H54 (cell line): ENCODE measurements at regions not wholly inside any gene's neighbourhood (a gene's known extent, or its start where the extent isn't known, plus 50 kb on each side); places are given as distances from the start of the nearest gene placed in this dataset.

Experiments
- DNase-seq: peaks from one replicate; pipeline ENCODE4 v3.0.0; 2011; ENCODE audit warnings: low spot score, mixed read lengths; ENCODE audit not compliant: insufficient read length
- FAIRE-seq: peaks from 3 replicates; lab custom pipeline; 2011; peaks lifted over from hg19 to GRCh38; lab: Jason Lieb, UNC
- POLR2A ChIP-seq: IDR thresholded peaks from 2 replicates; pipeline ENCODE4 v1.6.1; 2011; ENCODE audit warnings: low read depth, mild to moderate bottlenecking, low read length

DNA sequence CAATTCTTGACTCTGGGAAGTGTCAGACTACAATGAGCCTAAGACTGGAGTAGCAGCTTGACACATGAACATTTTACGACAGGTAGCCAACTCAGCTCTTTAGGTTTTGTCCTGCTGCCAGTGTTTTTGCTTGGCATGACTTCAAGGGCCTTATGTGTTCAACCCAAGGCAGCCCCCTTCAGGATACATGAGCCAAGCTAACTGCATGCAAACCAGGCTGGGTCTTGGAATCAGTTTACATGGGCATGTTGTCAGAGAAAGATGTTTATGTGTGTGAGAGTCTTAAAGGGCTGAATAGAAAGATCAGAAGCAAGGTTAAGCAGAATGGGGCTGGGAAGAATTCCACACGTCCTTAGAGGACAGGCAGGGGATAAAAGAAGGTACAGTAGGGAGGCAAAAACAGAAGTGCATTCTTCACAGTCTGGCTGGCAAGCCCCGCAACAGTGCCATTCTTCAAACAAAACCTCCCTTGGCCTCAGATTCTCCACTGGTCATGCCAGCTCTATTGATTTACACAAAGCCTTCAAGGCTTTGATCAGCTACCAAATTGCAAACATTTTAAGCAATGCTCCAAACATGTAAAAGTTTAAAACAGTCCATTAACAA, 97.3 kb downstream of the NKX6-1 start:
- FAIRE-seq = no peak
- no peak for DNase-seq

DNA sequence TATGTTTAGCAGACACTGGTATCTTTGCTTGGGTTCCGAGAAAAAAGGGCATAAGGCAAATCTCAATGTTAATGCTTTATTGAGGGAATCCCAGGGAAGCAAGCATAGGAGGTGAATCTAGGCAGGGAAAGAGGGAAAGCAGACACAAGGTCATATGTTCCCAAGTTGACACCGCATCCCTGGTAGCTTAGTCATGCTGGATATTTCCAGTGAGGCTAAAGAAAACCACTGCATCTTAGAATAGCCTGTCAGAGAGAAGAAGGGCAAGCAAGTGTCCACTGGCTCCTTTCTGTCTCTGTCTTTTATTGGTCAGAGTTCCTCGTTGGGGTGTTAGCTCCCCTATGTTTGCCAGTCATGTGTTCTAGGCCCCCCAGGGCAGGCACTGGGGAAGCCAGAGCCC, 104.7 kb downstream of the NKX6-1 start:
- no peak for DNase-seq
- no peak for TF ChIP-seq POLR2A
- FAIRE-seq = no peak

More for the DNA sequence above, 97.3 kb downstream of the NKX6-1 start:
- TF ChIP-seq POLR2A = no peak

DNA sequence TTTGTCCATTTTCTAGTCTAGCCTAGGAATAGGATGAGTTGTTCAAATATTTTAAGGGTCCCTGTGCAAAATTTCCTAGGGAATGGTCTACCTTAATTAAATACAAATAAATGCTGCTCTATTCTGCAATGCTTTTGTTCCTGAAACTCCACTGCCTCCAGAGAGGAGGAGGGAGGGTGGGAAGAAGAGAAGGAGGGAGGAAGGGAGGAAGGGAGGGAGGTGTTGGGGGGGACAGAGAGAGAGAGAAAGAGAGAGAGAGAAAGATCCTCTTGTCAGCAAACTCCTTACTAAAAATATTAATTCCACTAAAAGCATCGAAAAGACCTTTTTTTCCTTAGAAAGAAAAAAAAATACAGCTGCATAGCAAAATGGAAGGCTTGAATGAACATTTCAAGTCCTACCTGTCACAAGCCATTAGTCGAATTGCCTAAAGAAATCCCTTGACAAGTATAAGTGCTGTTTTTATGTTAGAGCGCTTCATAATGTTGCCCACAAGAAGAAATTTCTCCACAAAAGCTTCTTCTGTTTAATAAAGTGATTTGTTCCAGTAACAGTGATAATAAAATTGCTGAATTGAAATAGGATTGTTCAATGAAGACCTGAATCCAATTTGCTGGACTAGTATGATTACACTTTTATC, 106.0 kb downstream of the NKX6-1 start:
- DNase-seq (no peak), FAIRE-seq (no peak)
- no peak for TF ChIP-seq POLR2A

DNA sequence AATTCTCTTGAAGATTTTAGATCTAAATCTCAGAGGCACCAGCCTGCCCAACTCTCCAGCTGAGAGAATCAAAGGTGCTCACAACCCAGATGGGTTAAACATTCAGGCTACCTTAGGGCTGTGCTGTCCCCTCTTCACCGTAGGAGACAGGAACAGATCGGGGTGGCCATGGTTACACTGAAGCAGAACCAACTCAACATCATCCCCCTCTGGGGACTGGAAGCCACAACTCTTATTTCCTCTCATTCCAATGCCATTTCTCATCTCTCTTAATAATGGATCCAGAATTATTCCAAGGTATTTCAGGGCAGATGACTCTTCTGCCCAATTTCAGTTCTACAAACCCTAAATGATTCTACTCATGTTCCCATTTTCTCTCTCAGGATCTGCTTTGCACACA, 109.7 kb downstream of the NKX6-1 start:
- DNase-seq (no peak), FAIRE-seq (no peak)
- no peak for TF ChIP-seq POLR2A

DNA sequence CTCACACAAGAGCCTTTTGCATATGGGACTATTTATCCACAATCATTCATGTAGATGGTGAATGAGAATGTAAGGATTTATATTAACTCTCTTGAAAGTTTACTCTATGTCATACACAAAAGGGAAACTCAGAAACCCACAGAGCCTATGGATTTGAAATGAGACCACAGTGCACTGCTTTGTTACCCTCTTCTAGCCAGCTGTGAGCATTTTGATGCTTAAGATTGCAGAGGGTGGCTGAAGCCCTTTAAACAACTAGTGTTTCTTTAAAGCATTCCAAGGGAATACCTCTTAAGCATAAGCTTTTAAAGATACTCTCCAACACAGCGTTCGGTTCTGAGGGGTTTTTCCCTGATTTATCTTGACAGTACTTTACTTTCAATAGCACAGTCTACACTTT, 113.9 kb downstream of the NKX6-1 start:
- no peak for TF ChIP-seq POLR2A
- DNase-seq = no peak
- FAIRE-seq = no peak

DNA sequence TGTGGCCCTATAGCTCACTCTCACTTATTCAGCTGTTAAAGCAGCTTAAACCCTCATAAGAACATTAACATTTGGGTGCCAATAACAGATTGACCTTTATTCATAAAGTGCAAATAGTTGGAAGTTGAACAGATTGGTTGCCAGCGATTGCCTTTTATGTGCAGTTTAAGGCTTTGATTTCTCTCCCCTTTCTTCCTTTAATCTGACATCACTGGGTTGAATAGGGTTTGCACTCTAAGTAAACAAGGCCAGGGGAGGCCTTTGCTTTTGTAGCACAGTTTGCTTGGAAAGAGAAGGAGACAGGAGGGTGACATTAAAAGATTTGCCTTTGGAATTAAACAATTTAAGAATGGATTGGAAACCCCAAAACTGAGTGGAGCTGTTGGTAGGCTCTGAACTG, 114.3 kb downstream of the NKX6-1 start:
- TF ChIP-seq POLR2A = no peak
- FAIRE-seq (no peak), DNase-seq (no peak)

DNA sequence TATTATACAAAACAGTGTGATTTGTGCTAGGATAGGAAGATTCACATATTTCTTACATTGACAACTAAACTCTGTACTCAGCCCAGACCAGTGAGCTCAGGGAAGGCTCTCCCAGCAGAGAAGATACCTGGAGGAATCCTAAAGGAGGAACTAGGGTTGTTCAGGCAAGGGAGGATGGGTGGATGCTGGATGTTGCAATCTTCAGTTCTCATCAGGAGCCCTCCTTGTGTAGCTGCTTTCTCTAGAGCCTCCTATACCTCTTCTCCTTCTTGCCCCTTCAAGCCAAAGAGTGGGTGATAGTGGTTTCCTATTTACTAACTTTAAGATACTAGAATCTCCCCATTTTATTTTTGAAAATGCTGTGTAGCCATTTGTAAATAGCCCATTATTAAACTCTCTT, 117.3 kb downstream of the NKX6-1 start:
- DNase-seq (no peak), FAIRE-seq (no peak)
- TF ChIP-seq POLR2A = no peak

DNA sequence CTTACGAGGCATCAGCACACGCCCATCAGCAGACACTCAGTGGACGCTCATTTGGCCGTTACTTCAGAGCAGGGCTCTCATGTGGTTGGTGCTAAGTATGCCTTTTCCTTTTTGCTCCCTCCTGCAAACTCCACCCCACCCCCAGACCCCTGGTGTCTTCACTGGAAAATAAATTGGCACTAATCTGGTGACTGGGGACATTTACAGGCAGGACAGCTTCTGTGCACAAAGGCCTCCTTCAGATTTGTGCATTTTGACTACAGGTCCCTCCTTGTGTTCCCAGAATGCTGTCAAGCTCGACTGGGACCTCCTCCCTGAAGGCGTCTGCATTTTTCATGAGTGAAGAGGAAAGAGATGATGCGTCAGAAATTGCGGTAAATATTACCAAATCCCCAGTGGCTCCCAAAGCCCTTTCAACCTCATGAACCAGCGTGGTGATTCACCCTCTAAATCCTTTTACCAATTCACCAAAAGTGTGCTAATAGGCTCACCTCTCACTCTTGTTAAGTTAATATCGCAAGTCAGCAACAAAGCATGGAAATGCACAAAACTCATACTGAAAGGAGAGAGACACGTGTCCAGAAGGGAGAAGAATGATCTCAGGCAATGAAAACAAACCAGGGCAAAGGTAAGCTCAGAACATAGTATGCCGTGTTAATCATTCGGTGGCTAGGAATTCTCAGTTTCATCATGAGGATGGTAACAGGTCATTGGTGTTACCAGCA, 119.0 kb downstream of the NKX6-1 start:
- no peak for FAIRE-seq
- no peak for TF ChIP-seq POLR2A
- no peak for DNase-seq

DNA sequence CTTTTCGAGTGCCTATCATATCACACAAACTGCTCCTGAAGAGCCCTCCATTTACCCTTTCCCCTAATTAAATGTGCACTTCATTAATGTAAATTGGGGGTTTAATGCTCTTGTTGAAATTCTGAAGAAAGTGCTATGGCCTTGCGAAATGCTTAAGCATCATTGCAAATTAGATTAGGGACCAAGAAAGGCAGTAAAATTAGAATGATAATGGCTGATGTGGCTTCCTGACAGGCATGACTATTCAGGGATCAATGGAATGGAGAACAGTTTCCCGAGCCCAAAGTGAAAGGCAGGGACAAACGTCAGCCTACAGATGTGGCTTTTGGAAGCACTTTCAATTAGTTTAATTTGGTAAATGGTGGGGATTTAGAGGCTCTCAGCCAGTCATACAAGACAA, 120.1 kb downstream of the NKX6-1 start:
- no peak for FAIRE-seq
- no peak for TF ChIP-seq POLR2A
- no peak for DNase-seq

DNA sequence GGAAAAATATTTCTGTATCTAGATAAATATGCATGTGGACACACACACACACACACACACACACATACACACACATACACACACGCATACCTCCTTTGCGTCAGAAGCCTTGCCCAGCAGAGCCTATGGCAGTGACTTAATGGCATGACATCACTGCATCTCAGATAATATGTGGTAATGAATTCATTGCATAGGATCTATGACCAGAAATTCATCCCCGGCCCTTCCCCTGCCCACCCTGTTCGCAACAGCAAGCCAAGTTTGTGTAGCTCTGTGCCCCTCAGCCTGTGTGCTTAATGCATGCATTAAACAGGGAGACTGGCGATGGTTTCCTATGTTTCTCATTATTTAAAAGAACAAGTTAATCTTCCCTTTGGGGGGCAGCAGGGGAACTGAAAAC, 120.7 kb downstream of the NKX6-1 start:
- TF ChIP-seq POLR2A = no peak
- DNase-seq = no peak
- no peak for FAIRE-seq

DNA sequence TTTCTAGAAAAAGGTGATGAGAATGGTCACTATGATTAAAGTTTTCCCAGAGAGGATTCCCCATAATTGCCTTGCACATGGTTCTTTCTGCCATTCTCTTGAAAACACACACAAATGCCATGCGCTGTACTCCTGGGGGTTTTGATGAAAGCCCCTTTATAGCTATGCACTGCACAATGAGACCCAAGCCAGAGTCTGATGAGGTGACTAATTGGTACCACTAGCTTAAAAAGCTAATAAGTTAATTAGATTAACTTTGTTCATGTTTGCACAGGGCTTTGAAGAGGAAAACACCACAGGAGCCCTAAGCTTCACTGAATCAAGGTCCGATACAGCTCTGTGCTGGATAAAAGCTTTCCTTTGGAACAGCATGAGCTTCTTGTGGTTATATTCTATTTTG, 132.2 kb downstream of the NKX6-1 start:
- DNase-seq (no peak), FAIRE-seq (no peak)
- TF ChIP-seq POLR2A = no peak

DNA sequence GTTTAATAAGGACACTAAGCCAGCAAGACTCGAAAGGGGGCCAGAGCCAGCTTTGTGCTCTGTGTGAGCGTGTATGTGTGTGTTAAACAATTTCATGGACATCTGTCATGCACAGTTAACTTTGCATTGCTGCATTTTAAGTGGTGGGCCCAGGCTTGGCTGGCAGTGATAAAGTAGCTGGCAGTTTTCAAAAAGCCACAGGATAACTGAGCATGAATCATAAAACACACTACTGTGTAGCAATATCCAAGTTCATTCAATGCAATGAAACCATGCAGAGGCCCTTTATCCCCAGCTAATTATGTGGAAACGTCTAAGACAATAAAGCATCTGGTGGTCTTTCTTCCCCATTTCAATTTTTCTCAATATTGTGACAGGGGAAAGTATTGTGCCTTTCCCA, 132.9 kb downstream of the NKX6-1 start:
- no peak for DNase-seq
- FAIRE-seq = no peak
- no peak for TF ChIP-seq POLR2A

DNA sequence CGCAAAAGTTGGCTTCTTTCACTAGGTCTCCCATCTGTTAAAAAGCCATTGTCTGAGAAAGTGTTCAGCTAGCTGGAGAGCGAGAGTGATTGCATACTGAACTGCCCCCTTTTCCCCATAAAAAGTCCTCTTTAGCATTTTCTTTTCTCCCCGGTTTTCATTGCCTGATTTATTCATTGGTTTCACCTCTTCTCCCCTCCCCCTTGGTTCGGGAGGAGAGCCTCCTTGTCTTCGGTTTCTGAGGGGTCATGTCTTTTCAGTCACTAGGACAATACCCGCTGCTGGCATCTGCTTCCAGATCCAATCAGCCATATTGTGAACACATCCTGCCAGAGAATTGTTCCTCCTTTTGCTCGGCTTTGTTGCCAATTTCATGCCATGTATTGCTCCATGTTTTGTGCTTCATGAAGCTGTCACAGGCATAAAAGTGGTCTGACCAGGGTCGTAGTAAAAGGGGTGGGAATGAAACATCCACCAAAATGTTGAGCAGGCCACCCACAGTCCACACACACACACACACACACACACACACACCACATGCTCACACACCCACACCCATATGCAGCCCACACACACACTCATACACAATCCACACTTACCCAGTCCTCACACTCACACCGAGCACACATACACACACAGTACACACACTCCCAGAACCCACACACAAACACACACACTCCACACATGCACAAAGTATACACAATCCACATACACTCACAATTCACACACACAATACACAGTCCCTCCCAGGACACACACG, 136.0 kb downstream of the NKX6-1 start:
- DNase-seq (no peak), FAIRE-seq (no peak)
- no peak for TF ChIP-seq POLR2A

DNA sequence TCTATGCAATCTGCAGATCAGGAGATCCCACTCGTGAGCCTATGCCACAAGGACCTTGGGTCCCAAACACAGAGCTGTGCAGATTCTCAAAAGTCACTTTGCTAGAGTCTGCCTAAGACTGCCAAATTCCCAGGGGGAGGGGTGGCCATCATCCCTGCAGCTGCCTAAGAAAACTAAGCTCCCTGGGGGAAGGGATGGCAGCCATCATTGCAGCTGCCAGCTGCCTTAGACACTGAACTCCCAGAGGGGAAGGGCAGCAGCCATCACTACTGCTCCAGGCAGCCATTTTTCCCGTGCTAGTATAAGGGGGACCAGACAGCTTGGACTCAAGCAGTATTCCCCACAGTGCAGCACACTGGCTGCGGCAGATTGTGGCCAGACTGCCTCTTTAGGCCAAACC, 156.9 kb downstream of the NKX6-1 start:
- FAIRE-seq (no peak), DNase-seq (no peak)
- TF ChIP-seq POLR2A = no peak
